Fibroblast of skin of abdomen (primary cell): ENCODE measurements at regions not wholly inside any gene's neighbourhood (a gene's known extent, or its start where the extent isn't known, plus 50 kb on each side); places are given as distances from the start of the nearest gene placed in this dataset.
"Not testable (repeated sequence)": the region's sequence is repeated elsewhere in the genome, so short reads cannot be mapped to it uniquely, and the experiment has no call there.

ENCODE experiments used
- DNase-seq: peaks from one replicate; pipeline ENCODE4 v3.0.0-alpha.2; 2013

DNA sequence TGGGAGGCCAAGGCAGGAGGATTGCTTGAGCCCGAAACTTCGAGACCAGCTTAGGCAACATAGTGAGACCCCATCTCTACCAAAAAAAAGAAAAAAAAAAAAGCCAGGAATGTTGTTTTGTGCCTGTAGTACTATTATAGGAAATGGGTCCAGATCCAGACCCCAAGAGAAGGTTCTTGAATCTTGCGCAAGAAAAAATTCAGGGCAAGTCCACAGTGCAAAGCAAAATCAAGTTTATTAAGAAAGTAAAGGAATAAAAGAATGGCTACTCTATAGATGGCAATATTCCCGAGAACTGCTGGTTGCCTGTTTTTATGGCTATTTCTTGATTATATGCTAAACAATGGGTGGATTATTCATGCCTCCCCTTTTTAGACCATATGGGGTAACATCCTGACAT lies 51.2 kb upstream of the RDX start:
- no peak for DNase-seq

DNA sequence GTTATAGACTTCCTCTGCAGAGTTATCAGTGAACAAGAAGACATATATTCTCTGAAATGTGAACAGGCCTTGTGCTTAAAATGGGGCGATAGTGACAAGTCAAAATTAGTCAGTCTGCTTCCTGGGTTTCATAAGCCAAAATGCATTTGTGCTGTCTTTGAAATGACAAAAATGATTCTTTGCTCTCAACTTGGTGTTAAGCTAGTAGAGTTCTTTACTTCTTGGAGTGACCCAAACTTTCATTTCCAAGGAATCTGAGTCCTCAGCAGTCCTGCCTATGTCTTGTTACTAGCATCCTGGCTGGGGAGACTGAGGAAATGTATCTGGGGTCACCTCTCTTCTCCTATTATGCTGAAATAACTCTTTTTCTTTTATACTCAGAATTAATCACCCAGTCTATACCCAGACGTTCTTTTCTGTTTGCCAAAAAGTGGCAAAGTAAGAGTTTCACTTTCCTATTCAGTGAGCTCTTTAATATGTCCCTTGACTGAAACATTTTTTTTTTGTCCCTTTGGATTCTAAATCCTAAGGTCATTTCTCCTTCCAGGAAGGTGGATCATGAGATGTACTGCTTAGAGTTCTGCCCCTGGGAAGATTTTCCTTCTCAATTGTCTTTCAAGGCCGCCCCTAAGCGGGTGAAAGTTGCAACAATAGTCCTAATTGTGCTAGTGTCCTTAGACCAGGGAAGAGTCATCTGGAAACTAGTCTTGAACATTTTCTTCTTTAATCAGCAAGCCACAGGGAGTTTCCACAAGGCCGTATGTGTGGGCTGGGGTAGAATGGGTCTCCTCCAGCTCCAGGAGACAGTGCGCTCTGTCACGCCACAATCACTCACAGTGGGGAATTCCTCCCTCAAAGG lies 53.0 kb upstream of the RDX start:
- no peak for DNase-seq

DNA sequence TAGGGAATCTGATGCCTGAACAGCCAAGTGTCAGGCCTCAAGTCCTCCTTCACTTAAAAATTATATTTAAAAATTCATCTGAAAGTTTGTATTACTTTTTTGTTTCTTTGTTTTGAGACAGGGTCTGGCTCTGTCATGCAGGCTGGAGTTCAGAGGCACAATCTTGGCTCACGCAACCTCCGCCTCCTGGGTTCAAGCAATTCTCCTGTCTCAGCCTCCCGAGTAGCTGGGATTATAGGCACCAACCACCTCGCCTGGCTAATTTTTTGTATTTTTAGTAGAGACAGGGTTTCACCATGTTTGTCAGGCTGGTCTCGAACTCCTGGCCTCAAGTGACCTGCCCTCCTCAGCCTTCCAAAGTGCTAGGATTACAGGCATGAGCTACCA lies 53.6 kb upstream of the RDX start:
- not testable (repeated sequence) for DNase-seq

DNA sequence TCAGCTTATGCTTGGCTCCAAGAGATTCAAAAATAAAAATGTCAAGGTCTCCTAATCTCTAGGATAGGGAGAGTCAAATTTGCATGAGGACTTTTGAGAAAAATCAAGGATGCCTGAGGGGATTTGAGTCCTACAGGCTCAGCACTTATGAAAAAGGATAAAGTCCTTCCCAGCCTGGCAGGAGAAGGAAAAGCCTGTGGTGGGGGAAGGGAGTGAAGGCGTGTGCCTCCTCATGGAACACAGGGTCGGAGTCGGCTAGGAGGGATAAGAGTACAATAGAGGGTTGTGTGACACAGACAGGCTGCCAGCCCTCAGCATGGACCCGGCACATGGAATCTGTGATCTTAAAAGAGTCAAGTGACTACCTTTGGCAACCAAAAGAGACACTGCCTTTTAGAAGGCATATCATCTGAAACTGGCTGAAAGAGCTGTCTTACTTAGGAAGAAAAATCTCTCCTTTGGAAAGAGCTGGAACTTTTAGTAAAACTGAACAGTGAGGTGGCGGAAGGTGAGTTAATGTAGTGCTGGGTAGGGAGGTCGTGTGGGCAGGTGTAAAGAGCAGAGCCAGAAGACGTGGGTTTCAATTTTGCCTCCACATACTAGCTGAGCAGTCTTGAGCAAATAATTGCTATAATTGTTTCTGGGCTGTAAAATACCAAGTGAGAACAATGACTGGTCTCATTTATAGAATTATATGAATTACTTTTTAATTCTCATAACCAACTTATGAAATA lies 58.8 kb upstream of the RDX start:
- no peak for DNase-seq

DNA sequence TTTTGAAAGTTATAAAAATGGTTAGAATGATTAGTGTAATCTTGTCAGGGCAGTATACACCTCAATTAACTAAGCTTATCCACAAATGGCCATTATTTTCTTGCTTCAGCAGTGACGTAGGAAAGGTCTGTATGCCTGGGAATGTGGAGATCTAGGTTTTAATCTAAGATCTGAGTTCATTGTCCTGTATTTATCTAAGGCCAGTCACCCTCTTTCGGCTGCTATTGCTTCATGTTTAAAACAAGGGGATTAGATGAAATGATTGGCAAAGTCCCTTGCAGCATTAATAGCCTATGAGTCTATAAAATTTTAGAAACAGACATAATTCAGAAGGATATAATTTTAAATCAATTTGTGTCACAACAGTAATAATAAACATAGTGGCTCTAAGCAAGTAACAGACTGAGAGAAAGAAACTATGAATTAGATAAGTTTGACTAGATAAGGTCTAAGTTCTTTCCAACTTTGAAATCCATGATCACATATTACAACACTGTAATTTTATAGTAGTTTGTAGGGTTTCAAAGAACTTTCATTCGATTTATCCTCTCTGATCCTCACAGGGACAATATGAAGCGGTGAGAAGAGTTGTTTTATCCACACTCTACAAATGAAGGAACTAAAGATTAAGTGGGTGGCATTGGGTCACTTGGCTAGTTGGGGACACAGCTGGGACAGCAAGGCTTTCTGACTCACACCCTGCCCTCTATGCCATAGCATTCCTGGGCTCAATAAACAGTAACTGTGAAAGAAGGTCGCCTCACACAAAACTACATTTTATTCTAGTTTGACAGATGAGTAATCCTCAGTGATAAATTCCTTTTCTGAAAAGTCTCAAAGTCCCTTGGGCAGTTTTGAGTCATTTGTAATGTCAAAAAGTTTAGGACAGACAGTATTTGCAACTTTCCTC lies 60.6 kb upstream of the RDX start:
- DNase-seq: peak; percentile 20

DNA sequence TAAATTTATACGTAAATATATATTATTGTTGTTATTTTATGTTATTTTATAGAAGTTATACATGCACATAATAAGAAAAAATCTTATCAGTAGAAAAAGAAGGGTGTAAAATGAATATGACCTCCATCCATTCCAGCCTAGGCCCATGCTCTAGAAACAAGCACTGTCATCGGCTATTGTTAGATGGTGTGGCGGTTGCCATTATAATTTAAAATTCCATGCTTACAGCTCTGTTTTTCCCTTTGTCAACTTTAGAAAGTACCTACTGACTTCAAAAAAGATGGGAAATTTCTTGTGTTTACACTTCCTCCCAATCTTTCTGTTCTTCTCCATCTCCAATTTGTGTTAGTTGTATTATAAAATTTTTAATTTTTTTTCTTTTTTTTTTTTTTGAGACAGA lies 61.9 kb upstream of the RDX start:
- DNase-seq: no peak

DNA sequence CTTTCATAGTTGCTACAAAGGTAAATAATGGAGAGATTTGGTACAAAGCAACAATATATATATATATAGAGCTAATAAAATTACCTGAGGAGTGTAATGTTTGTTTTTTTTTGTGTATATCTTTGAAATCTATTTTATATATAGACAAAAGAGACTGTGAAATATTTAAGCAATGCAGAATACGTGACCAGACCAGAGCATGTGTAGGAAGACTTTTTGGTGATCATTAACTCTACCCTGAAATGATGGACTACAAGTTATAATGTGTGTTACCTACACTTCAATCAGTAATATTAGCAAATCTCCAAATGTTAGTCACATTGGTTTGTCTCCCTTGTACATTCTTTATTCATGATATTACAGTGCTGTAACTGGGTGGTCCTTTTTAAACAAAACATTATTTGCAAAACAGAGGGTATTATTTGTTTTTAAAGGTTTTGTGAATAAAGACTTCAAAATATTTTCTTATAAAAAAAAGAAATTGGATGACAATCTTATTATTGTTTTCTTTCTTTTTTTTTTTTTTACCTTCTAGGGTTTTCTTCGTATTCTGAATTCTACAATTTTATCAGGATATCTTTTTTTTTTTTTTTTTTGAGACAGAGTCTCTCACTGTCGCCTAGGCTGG lies 64.5 kb upstream of the RDX start:
- not testable (repeated sequence) for DNase-seq

DNA sequence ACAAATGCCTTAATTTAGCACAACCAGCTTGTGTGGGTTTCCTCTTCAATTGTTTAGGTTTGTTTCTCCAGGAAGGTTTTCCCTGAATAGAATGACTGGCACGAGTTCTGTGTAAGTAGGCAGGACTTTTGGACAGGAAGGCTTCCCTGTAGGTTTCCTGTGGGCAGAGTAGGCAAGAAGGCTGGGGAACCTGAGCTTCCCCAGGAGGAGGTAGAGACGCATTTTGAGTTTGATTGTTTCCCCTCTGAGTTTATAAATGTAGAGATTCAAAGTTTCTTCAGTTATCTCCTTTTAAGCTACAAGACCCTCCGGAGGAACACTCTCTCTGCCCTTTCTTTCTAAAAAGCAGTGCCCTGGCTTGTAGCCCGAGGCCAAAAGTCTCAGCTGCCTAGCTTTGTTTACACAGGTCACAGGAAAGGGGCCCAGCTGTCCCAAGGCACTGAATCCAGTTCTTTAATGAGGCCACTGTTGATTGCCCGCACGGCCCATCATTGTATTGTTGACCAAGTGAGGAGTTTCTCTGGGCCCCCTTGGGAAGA lies 66.6 kb upstream of the RDX start:
- no peak for DNase-seq

DNA sequence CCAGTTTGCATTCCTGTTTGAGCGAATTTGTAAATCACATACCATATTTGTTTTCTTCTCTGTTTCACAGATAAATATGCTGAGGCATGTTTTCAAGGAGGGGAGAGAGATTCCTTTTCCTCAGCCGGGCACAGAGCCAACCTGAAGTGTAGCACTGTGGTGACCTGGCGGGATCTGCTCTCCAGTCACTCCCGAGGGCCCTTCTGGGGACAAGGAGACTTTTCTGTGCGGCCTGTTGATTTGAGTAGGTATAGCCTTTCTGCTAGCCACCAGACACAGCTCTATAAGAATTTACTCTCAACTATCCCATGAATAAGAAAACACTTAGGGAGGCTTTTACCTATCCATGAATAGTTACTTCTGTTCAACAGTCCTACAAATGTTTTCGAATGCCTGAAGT lies 63.5 kb upstream of the FDX1 start:
- DNase-seq: peak; percentile 24

DNA sequence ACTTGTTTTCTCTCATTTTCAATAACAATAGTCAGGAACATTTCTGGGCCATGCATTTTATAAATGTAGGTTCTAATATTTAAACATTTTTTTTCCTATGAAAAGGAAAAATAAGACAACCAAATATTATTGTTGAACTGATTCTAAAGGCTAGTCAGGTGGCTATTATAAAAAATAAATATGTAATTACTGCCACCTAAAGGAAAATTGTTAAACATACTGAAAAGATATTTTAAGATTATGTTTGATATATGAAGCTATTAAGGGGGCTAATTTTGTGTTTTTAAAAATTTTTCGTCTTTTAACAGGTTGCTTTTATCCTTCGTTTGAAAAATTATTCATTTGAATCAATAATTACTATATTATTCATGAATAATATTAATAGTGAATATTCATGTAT lies 62.2 kb upstream of the FDX1 start:
- DNase-seq: no peak

DNA sequence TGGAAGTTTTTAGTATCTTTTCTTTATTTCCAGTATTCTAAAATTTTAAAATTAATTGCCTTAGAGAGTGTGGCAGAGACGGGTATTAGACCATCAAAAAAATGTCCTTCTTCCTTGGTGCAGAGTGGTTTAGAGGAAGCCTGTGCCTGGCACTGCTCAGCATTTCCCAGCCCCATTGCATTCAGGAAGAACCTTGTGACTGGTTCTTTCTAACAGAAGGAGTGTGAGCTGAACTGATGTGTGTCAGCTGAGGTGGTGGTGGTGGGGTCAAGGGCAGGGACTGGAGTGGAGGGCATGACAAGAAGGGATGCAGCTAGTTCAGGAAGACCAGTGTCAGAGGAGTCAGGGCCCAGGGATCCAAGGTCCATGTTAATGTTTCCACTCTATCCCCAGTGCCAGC lies 58.7 kb upstream of the FDX1 start:
- no peak for DNase-seq

DNA sequence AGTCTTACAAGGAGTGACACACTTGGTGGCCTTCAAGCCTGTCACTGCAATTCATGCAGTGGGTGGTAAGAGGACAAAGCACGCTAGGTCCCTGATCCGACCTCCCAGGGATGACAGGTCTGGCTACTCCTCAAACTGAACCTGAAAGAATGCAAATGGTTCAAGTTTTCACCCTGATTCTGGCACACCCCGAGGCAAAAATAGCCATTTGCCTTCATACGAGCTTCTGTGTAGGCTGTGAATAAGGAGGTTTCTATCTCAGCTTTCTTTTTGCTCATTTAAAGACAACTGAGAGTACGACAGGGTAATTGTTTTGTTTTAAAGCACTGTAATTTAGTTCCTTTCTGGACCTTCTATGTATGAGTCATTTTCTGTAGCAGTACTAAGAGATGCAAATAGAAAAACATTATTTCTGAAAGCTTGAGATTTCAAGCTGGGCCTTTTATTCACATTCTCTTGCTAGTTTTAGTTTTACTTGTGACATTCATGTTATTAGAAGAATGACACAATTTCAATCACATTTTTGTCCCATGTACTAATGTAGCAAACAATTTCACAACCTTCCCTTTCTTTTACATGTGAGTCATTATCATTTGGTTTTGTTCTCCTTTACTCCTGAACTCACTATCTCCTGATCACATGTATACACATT lies 56.6 kb upstream of the FDX1 start:
- DNase-seq: no peak

DNA sequence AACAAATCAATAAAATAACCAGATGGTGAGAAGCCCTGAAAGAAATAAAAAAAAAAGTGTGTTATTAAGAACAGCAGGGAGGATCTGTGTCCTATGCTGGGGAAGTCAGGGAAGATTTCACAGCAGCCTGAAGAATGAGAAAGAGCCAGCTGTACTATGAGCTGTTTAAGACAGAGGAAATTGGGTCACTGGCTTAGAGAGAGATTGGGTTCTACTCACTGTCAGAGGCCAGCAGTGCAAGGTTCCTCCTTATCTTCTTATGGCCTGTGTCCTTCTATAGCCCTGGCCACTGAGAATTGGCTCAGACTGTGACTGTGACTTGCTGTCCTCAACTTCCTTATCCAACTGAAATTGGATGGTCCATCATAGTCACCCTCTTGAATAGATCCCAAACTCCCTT lies 54.8 kb upstream of the FDX1 start:
- no peak for DNase-seq

DNA sequence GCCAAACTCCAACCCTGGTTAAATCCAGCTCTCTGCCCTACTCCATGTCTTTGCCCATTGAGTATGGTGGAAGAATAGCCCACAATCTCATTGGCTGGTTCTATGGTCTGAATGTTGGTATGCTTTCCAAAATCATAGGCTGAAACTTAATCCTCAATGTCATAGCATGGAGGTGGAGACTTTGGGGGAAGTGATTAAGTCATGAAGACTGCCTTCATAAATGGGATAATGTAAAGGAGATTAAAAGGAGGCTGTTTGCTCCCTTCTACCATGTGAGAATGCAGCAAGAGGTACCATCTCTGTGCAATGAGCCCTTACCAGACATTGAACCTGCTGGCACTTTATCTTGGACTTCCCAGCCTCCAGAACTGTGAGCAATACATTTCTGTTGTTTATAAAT lies 54.4 kb upstream of the FDX1 start:
- no peak for DNase-seq

DNA sequence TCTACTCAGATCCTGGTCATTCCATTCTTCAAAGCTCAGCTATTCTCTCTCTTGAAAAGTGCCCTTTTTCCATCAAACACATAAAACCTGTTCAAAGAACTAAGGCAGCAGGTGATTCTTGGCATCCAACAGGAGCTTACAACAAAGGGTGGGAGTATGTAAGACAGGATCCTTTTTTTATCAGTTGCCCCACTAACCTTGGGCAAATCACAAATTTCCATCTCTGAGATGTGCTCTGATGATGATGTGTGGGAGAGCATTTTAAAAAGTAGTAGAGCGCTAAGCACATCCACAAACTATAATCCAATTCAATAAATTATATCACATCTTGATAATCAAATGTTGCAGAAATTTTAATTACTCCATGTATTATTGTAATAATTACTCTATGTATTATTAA lies 53.7 kb upstream of the FDX1 start:
- DNase-seq: no peak

DNA sequence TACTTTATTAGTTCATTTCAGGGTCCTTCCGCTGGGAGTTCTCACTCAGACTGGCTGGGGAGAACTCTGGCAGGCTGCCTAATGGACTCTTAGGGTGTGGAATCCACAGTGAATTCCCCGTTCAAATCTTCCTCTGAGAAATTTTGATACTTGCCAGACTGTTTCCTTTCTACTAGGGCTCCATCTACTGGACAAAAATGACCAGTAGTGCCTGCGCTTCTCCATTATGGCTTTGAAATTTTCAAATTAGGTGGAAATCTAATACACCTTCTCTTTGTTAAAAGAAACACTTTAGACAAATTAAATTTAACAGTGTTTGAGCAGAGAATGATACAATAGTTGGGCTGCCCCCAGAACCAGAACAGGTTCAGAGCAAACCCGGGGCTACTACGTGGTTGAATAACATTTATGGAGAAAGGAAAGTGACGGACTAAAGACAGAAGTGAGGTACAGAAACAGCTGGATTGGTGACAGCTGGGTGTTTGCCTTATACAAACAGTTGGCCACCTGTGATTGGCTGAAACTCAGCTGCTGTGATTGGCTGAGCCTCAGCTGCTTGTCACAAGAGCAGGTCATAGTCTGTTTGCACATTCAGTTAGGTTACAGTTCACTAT lies 52.9 kb upstream of the FDX1 start:
- peak; percentile 86 for DNase-seq

DNA sequence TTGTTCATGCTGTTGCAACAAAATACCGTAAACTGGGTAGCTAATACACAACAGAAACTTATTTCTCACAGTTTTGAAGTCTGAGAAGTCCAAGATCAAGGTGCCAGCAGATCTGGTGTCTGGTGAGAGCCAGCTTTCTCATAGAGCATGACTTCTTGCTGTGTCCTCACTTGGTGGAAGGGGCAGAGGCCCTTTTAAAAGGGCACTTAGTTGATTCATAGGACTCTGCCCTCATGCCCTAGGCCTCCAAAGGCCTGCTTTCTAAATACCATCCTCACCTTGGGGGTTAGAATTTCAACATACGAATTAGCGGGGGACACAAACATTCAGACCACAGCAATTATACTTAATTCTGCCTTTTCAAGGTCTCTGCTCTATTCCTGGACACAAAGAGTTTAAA lies 52.3 kb upstream of the FDX1 start:
- no peak for DNase-seq

DNA sequence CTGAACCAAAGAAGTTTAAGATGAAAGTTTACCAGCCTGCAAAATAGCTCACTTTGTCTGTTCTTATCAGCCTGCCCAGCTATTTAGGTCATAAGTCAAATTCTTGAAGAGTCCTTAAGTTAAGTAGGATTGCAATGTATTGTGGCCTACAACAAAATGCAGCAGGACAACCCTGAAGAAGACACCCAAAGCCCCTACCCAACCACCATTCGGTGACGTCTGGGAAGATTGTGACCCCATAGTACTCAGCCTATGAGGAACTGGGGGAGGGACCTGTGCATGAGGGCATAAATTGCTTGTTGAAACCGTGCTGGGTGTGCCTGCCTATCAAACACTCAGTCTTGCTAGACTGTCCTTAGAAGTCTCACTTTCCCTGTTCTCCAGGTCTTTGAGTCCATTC lies 50.5 kb upstream of the FDX1 start:
- no peak for DNase-seq

DNA sequence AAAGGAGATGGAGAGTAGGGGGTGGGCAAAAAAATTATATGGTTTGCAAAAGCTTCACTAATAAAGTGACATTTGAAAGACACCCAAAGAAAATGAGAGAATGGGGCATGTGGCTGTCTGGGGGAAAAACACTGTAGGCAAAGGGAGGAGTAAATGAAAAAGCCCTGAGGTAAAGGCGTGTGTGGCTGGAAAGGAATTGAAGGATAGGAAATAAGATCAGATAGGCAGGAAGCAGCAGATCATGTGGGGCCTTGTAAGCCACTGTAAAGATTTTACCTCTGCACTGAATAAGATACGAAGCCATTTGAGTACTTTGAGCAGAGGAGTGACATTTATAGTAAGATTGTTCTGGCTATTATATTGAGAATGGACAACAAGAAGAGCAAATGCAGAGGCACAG lies 49.8 kb upstream of the FDX1 start:
- no peak for DNase-seq
